NB4 (cell line): ENCODE measurements at regions not wholly inside any gene's neighbourhood (a gene's known extent, or its start where the extent isn't known, plus 50 kb on each side); places are given as distances from the start of the nearest gene placed in this dataset.

ENCODE experiments used
- DNase-seq: peaks from one replicate; pipeline ENCODE4 v3.0.0; 2010; ENCODE audit warnings: low read depth
- H3K4me3 ChIP-seq: one replicate; pipeline ENCODE4 v1.5.1; 2011; ENCODE audit warnings: mild to moderate bottlenecking, low read depth, low read length, moderate library complexity
- CTCF ChIP-seq: IDR thresholded peaks from one replicate; pipeline ENCODE4 v1.5.1; 2012; ENCODE audit warnings: low read depth, low read length
- MYC ChIP-seq: IDR thresholded peaks from 2 replicates; pipeline ENCODE4 v1.6.1; 2011; ENCODE audit warnings: low read depth, low read length
- POLR2A ChIP-seq: IDR thresholded peaks from 2 replicates; pipeline ENCODE4 v1.6.1; 2011; ENCODE audit warnings: mild to moderate bottlenecking; ENCODE audit not compliant: insufficient read length; ENCODE audit errors: extremely low read depth
- TF ChIP-seq, protein P1 (sequence below): IDR thresholded peaks from 2 replicates; pipeline ENCODE4 v1.6.1; 2011; ENCODE audit warnings: low read depth, low read length

GRCh38 chr9:100661668-100662067 is 83.8 kb downstream of the CAVIN4 start:
- H3K4me3 ChIP-seq = no peak overlapping the region
- no peak for DNase-seq
- TF ChIP-seq MYC (no peak), CTCF (no peak), POLR2A (no peak)
- TF ChIP-seq, protein P1, sequence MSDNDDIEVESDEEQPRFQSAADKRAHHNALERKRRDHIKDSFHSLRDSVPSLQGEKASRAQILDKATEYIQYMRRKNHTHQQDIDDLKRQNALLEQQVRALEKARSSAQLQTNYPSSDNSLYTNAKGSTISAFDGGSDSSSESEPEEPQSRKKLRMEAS = no peak

DNA sequence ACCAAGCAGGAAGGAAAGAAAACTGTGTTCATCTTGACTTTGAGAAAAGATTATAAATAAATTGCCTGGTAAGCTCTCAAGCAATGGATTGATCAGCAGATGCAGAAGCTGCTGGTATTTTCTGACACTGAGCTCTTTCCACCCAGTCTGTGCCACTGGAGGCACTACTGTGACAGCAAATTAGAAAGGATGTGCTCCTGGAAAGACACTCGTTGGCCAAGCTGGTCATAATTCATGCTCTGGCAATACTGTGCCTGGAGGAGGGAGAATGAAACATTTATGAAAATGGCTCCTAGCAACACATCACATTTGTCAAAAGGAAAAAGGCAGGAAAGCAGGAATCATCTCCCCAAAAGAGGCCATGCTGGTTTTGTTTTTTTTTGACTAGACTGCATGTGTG is 84.2 kb downstream of the CAVIN4 start:
- DNase-seq = no peak
- TF ChIP-seq, protein P1 = no peak
- TF ChIP-seq MYC (no peak), POLR2A (no peak), CTCF (no peak)

DNA sequence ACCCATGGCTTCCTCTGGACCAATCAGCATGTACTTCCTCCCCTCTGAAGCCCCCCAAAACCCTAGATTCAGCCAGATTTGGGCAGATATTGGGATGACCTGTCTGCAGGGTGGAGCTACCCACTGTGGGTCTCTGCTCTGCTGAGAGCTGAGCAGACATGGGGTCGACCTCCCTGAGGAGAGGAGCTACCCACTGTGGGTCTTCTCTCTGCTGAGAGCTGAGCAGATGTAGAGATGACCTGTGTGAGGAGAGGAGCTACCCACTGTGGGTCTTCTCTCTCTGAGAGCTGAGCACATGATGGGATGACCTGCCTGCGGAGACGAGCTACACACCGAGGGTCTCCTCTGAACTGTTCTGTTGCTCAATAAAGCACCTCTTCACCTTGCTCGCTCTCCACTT is 89.6 kb downstream of the CAVIN4 start:
- no peak overlapping the region for H3K4me3 ChIP-seq
- DNase-seq = no peak
- TF ChIP-seq, protein P1 = no peak
- no peak for TF ChIP-seq MYC
- no peak for TF ChIP-seq CTCF
- TF ChIP-seq POLR2A = no peak

More for the DNA sequence above, 84.2 kb downstream of the CAVIN4 start:
- H3K4me3 ChIP-seq = no peak overlapping the region

DNA sequence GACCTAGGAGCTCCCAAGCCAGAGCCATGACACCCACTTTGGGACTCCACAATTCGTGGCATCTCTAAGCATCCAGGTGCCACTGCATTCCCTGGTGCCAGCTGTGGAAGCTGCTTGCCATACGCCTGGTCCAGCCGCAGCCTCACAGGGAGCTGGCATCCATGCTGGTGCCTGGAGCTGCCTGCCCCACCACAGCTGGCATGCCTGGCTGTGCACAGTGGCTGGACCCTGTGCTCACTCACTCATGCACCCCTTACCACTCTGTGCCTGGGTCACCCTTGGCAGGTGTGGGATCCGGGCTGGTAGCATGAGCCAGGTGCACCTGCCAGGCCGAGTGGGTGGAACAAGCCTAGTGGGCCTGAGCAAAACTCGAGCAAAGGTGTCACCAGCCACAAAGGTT is 90.1 kb downstream of the CAVIN4 start:
- no peak overlapping the region for H3K4me3 ChIP-seq
- no peak for TF ChIP-seq CTCF
- no peak for TF ChIP-seq POLR2A
- TF ChIP-seq MYC = no peak
- TF ChIP-seq, protein P1 = no peak
- no peak for DNase-seq

DNA sequence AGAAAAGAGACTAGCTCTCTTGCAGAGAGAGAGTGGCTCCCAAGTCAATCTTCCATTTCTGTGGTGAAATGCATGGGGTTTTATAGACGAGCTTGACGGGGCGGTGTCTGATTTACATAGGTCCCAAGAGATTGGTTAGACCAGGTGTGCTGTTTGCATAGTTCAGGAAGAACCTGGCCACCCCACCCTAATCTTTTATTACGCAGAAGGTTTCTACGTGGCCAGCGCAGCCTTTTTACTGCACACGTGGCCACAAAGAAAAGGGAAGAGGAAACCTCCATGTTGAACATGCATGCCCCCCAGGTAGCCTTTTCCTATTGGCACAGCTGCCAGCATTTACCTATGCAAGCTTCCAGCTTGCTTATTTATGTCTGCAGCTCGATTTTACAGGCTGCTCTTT is 92.1 kb downstream of the CAVIN4 start:
- TF ChIP-seq CTCF (no peak), MYC (no peak), POLR2A (no peak)
- TF ChIP-seq, protein P1 = no peak
- no peak overlapping the region for H3K4me3 ChIP-seq
- no peak for DNase-seq

GRCh38 chr9:100670719-100671118 is 92.8 kb downstream of the CAVIN4 start:
- H3K4me3 ChIP-seq = no peak overlapping the region
- TF ChIP-seq CTCF (no peak), POLR2A (no peak), MYC (no peak)
- TF ChIP-seq, protein P1 = no peak
- DNase-seq = no peak
